Ectodermal cell (in vitro differentiated cells): ENCODE measurements at regions not wholly inside any gene's neighbourhood (a gene's known extent, or its start where the extent isn't known, plus 50 kb on each side); places are given as distances from the start of the nearest gene placed in this dataset.
"Not testable (repeated sequence)": the region's sequence is repeated elsewhere in the genome, so short reads cannot be mapped to it uniquely, and the experiment has no call there.

Experiments
- H3K27ac ChIP-seq: 2 replicates; pipeline ENCODE4 v1.7.0; 2013; ENCODE audit warnings: mild to moderate bottlenecking, low read depth, low read length; ENCODE audit not compliant: insufficient read depth, poor library complexity, severe bottlenecking
- H3K27me3 ChIP-seq: 2 replicates; pipeline ENCODE4 v1.7.0; 2013; ENCODE audit warnings: mild to moderate bottlenecking, low read length; ENCODE audit not compliant: insufficient read depth, control insufficient read depth, poor library complexity, severe bottlenecking
- H3K36me3 ChIP-seq: one replicate; pipeline ENCODE4 v1.7.0; 2013; ENCODE audit warnings: low read length; ENCODE audit not compliant: control insufficient read depth, insufficient read depth
- H3K4me1 ChIP-seq: one replicate; pipeline ENCODE4 v1.7.0; 2013; ENCODE audit warnings: low read length; ENCODE audit not compliant: control insufficient read depth, insufficient read depth
- H3K4me3 ChIP-seq: 2 replicates; pipeline ENCODE4 v1.7.0; 2013; ENCODE audit warnings: low read depth, low read length, control low read depth; ENCODE audit not compliant: insufficient read depth
- H3K9me3 ChIP-seq: 2 replicates; pipeline ENCODE4 v1.7.0; 2013; ENCODE audit warnings: mild to moderate bottlenecking, low read length, moderate library complexity; ENCODE audit not compliant: control insufficient read depth
- WGBS, 2 experiments: methylation state at CpG; one replicate each; pipeline ENCODE4 v1.1.7; 2013; ENCODE audit warnings: missing lambda C conversion rate in 2 of 2; 5-methylcytosine and 5-hydroxymethylcytosine counted together

DNA sequence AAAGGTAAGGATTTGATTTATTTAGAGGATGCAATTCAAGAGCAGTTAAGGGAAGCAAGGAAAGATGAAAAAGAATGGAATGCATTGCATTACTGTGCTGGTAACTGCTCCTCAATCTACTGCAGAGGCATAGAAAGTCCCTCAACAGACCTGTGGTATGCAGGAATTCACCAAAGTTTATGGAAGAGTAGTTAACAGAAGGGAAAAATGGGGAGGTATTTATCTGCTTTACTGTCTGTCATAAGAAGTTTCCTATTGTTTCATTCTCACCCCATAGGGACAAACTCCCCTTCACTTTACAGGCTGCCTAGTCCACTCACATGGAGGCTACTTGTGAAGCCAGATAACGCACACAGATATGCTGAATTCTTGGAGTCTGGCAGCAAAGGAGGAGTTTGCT lies 354.9 kb upstream of the SPRY2 start:
- H3K27ac ChIP-seq: no peak overlapping the region
- no peaks in the 10 kb centered on the region for H3K36me3 ChIP-seq
- no peaks in the 10 kb centered on the region for H3K27me3 ChIP-seq
- no peaks in the 10 kb centered on the region for H3K4me1 ChIP-seq
- no peaks in the 10 kb centered on the region for H3K9me3 ChIP-seq
- WGBS, 2 experiments: 69 to 78% methylated on average over 1 of the region's 1 CpG
- no peak overlapping the region for H3K4me3 ChIP-seq

DNA sequence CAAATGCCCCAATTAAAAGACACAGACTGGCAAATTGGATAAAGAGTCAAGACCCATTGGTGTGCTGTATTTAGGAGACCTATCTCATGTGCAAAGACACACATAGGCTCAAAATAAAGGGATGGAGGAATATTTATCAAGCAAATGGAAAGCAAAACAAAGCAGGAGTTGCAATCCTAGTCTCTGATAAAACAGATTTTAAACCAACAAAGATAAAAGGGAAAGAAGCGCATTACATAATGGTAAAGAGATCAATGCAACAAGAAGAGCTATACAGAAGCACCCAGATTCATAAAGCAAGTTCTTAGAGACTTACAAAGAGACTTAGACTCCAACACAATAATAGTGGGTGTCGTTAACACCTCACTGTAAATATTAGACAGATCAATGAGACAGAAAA lies 350.9 kb upstream of the SPRY2 start:
- not testable (repeated sequence) for H3K27me3 ChIP-seq, H3K36me3 ChIP-seq, H3K9me3 ChIP-seq, H3K4me1 ChIP-seq, H3K4me3 ChIP-seq, H3K27ac ChIP-seq
- 56 to 74% methylated on average over 2 of the region's 2 CpGs for WGBS, 2 experiments

DNA sequence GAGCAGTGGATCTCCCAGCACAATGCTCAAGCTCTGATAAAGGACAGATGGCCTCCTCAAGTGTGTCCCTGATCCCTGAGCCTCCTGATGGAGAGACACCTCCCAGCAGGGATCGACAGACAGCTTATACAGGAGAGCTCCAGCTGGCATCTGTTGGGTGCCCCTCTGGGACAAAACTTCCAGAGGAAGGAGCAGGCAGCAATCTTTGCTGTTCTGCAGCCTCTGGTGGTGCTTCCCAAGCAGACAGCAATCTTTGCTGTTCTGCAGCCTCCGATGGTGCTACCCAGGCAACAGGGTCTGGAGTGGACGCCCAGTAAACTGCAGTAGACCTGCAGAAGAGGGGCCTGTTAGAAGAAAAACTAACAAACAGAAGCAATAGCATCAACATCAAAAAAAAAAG lies 349.3 kb upstream of the SPRY2 start:
- Histone ChIP-seq H3K36me3 (no peaks in the 10 kb centered on the region), H3K4me1 (no peaks in the 10 kb centered on the region), H3K4me3 (no peak overlapping the region), H3K27me3 (no peaks in the 10 kb centered on the region), H3K9me3 (no peaks in the 10 kb centered on the region), H3K27ac (no peak overlapping the region)
- WGBS, 2 experiments: 94 to 95% methylated on average over 3 of the region's 3 CpGs

DNA sequence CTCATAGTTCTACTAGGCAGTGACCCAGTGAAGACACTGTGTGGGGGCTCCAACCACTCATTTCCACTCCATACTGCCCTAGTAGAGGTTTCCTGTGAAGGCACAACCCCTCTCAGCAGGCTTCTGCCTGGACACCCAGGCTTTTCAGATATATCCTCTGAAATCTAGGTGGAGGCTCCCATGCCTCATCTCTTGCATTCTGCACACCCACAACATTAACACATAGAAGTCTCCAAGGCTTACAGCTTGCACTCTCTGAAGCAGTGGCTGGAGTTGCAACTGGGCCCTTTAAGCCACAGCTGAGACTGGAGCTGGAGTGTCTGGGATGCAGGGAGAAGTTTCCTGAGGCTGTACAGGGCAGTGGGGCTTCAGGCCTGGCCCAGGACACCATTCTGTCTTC lies 347.7 kb upstream of the SPRY2 start:
- no peak overlapping the region for H3K27ac ChIP-seq
- H3K9me3 ChIP-seq: no peaks in the 10 kb centered on the region
- no peak overlapping the region for H3K4me3 ChIP-seq
- H3K27me3 ChIP-seq: no peaks in the 10 kb centered on the region
- no peaks in the 10 kb centered on the region for H3K36me3 ChIP-seq
- H3K4me1 ChIP-seq: peaks cover 9% of the 10 kb centered on the region

DNA sequence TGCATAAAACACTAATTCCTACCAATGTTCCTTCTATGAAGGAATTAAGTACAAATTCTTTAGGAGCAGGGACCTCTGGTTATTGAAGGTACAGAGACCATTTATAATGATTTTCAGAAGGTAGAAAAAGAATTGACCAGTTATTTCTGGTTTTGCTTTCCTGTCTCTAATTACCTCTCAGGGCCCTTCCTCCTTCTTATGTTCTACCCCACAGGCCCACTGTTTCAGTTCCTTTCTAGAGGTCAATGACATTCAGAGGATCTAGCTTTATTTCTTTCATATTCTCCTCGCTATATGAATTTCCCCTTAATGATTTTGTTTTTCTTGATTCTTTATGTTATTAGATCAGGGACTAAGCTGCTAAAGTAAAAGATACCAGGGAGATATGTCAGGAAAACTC lies 345.0 kb upstream of the SPRY2 start:
- H3K27me3 ChIP-seq: no peaks in the 10 kb centered on the region
- no peaks in the 10 kb centered on the region for H3K36me3 ChIP-seq
- no peak overlapping the region for H3K4me3 ChIP-seq
- no peaks in the 10 kb centered on the region for H3K9me3 ChIP-seq
- peaks cover 9% of the 10 kb centered on the region for H3K4me1 ChIP-seq
- H3K27ac ChIP-seq: no peak overlapping the region
- WGBS, 2 experiments: 86% methylated on average over 1 of the region's 1 CpG; no CpG with 5 or more reads in 1 of the 2 experiments

DNA sequence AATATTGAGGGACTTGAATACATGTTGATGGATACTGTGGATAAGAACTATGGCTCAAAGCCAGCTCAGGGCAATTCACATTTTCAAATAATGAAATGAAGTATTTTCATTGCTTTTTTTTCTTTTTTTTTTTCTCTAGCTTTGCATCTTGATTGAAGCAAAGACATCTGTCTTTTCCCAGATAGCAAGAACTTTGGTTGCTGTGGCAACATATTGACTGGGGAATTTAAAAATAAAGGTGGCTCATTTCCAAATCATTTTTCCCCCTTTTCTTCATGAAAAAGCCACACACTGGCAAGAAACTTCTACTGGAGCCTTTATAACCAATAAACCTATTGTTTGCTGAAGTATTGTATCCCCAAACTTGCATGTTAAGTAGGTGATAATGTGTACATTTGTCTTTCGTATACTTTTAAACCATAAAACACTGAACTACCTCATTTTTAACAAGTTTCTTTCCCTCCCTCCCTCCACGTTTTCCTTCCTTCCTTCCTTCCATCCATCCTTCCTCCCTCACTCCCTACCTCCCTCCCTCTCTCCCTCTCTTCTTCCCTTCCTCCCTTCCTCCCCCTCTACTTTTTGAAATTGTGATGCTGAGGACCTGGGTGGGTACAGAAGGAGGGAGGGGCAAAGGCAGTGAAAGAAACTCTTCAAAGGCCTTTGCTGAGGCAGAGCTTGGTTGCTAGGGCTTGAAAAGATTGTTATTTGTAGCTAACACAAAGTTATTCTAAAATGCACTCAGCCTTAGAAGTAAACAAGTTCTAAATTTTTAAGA lies 343.5 kb upstream of the SPRY2 start:
- no peaks in the 10 kb centered on the region for H3K9me3 ChIP-seq

DNA sequence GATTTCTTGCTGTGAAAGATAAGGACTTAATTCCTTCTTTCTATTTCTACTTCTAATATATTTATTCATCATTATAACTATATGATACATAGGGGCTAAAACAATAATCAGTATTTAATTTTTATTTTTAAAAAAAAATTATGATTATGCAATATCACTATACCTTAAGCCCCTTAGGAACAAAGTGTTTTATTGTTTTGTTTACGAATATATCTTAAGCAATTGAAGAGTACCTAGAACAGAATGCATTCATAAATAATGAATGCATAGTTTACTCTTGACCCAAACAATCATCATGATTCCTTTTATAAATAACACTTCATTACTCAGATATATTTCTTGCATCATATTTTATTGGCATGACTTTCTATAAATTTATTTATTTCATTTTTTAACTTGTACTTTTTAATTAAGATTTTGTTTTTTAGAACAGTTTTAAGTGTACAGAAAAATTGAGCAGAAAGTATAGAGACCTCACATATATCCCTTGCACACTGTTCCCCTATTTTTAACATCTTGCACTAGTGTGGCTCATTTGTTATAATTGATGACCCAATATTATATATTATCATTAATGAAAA lies 339.9 kb upstream of the SPRY2 start:
- H3K4me3 ChIP-seq: no peak overlapping the region
- no peak overlapping the region for H3K27ac ChIP-seq
- no peaks in the 10 kb centered on the region for H3K27me3 ChIP-seq
- no peaks in the 10 kb centered on the region for H3K9me3 ChIP-seq
- no peaks in the 10 kb centered on the region for H3K36me3 ChIP-seq
- WGBS, 2 experiments: no CpG with 5 or more reads among the region's 1 CpG
- peaks cover 9% of the 10 kb centered on the region for H3K4me1 ChIP-seq

More for the DNA sequence above, 343.5 kb upstream of the SPRY2 start:
- Histone ChIP-seq H3K36me3 (no peaks in the 10 kb centered on the region), H3K4me1 (peaks cover 9% of the 10 kb centered on the region), H3K27me3 (no peaks in the 10 kb centered on the region), H3K27ac (peak overlapping the region; percentile 39), H3K4me3 (no peak overlapping the region)
- WGBS, 2 experiments: 70 to 73% methylated on average over 2 of the region's 2 CpGs

DNA sequence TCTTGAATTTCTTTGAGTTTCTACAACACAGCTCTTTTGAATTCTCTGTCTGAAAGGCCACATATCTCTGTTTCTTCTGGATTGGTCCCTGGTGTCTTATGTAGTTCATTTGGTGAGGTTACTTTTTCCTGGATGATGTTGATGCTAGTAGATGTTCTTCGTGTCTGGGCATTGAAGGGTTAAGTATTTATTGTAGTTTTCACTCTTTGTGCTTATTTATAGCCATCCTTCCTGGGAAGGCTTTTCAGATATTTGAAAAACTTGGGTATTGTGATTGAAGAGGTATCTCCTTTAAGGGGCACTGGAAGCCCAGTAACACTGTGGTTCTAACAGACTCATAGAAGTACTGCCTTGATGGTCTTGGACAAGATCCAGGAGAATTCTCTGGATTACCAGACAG lies 338.5 kb upstream of the SPRY2 start:
- Histone ChIP-seq H3K27me3 (no peaks in the 10 kb centered on the region), H3K9me3 (no peaks in the 10 kb centered on the region), H3K4me3 (no peak overlapping the region), H3K27ac (no peak overlapping the region), H3K4me1 (peaks cover 4% of the 10 kb centered on the region), H3K36me3 (no peaks in the 10 kb centered on the region)
- 88 to 90% methylated on average over 1 of the region's 1 CpG for WGBS, 2 experiments

DNA sequence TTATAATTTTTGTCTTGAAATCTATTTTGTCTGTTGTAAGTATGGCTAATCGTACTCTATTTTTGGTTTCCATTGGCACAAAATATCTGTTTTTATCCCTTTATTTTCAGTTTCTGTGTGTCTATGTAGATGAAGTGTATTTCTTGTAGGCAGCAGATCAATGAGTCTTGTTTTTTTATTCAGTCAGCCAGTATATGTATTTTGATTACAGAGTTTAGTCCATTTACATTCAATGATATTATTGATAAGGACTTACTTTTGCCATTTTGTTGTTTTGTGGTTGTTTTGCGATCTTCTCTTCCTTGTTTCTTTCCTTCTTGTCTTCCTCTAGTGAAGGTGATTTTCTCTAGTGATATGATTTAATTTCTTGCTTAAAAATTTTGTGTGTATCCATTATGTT lies 336.3 kb upstream of the SPRY2 start:
- Histone ChIP-seq H3K4me1 (no peaks in the 10 kb centered on the region), H3K27ac (no peak overlapping the region), H3K36me3 (no peaks in the 10 kb centered on the region), H3K4me3 (no peak overlapping the region), H3K9me3 (no peaks in the 10 kb centered on the region), H3K27me3 (no peaks in the 10 kb centered on the region)
- 97 to 100% methylated on average over 1 to 2 of the region's 2 CpGs for WGBS, 2 experiments

DNA sequence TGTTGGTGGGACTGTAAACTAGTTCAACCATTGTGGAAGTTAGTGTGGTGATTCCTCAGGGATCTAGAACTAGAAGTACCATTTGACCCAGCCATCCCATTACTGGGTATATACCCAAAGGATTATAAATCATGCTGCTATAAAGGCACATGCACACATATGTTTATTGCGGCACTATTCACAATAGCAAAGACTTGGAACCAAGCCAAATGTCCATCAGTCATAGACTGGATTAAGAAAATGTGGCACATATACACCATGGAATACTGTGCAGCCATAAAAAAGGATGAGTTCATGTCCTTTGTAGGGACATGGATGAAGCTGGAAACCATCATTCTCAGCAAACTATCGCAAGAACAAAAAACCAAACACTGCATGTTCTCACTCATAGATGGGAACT lies 334.5 kb upstream of the SPRY2 start:
- H3K27me3 ChIP-seq, H3K4me1 ChIP-seq, H3K4me3 ChIP-seq, H3K27ac ChIP-seq, H3K36me3 ChIP-seq, H3K9me3 ChIP-seq: not testable (repeated sequence)
- WGBS, 2 experiments: 100% methylated on average over 1 of the region's 2 CpGs; no CpG with 5 or more reads in 1 of the 2 experiments
